ENCODE measurements at regions not wholly inside any gene's neighbourhood (a gene's known extent, or its start where the extent isn't known, plus 50 kb on each side); places are given as distances from the start of the nearest gene placed in this dataset.

GRCh38 chrX:155694649-155695048 is 81.9 kb upstream of the TMLHE start:
- H3K4me1 ChIP-seq (ENCODE audit: insufficient read depth), result no peaks in the 10 kb centered on the region
- TF ChIP-seq EZH2 (IDR thresholded peaks at IDR 0.05; ENCODE audit: borderline replicate concordance), result no peak
- TF ChIP-seq EZH2phosphoT487 (IDR thresholded peaks at IDR 0.05; ENCODE audit: low read depth, severe bottlenecking, unreplicated experiment), result no peak
- TF ChIP-seq CTCF (IDR thresholded peaks at IDR 0.05; ENCODE audit: poor library complexity), result no peak
- H3K9me3 ChIP-seq (ENCODE audit: low read depth), result no peaks in the 10 kb centered on the region
- WGBS (ENCODE audit: low lambda C conversion rate, missing lambda C conversion rate), result 72% methylated on average over 5 of the region's 5 CpGs
- H3K27ac ChIP-seq, result no peak overlapping the region
- H3K36me3 ChIP-seq (replicated peaks; ENCODE audit: insufficient read depth, low read depth), result no peaks in the 10 kb centered on the region
- DNase-seq (ENCODE audit: low spot score), result no peak
- H3K4me2 ChIP-seq, result no peak overlapping the region
- H4K20me1 ChIP-seq (ENCODE audit: insufficient read depth, poor library complexity, severe bottlenecking), result no peaks in the 10 kb centered on the region
- no peak overlapping the region for H3K4me3 ChIP-seq
- H3K79me2 ChIP-seq, result no peaks in the 10 kb centered on the region
- no peak overlapping the region for H2AFZ ChIP-seq
- H3K9me2 ChIP-seq (replicated peaks; ENCODE audit: insufficient read depth), result no peaks in the 10 kb centered on the region
- H3K27me3 ChIP-seq, result no peaks in the 10 kb centered on the region

- Histone ChIP-seq H3K9me3 (ENCODE audit: low read depth) (no peaks in the 10 kb centered on the region), H3K4me3 (no peak overlapping the region), H3K4me1 (ENCODE audit: insufficient read depth) (no peaks in the 10 kb centered on the region), H3K27me3 (no peaks in the 10 kb centered on the region), H3K27ac (no peak overlapping the region), H2AFZ (no peak overlapping the region), H3K4me2 (no peak overlapping the region), H4K20me1 (ENCODE audit: insufficient read depth, poor library complexity, severe bottlenecking) (no peaks in the 10 kb centered on the region), H3K9me2 (replicated peaks; ENCODE audit: insufficient read depth) (no peaks in the 10 kb centered on the region), H3K36me3 (replicated peaks; ENCODE audit: insufficient read depth, low read depth) (no peaks in the 10 kb centered on the region), H3K79me2 (no peaks in the 10 kb centered on the region)
- WGBS (ENCODE audit: low lambda C conversion rate, missing lambda C conversion rate), result 44% methylated on average over 2 of the region's 2 CpGs
- TF ChIP-seq CTCF (IDR thresholded peaks at IDR 0.05; ENCODE audit: poor library complexity) (no peak), EZH2phosphoT487 (IDR thresholded peaks at IDR 0.05; ENCODE audit: low read depth, severe bottlenecking, unreplicated experiment) (no peak), EZH2 (IDR thresholded peaks at IDR 0.05; ENCODE audit: borderline replicate concordance) (no peak)
- no peak for DNase-seq (ENCODE audit: low spot score)
These were observed 70.1 kb upstream of the TMLHE start for GRCh38 chrX:155682834-155683233.

- no peaks in the 10 kb centered on the region for H3K9me3 ChIP-seq (ENCODE audit: low read depth)
- H3K36me3 ChIP-seq (replicated peaks; ENCODE audit: insufficient read depth, low read depth), result no peaks in the 10 kb centered on the region
- H3K4me3 ChIP-seq, result no peak overlapping the region
- TF ChIP-seq EZH2phosphoT487 (IDR thresholded peaks at IDR 0.05; ENCODE audit: low read depth, severe bottlenecking, unreplicated experiment) (no peak), CTCF (IDR thresholded peaks at IDR 0.05; ENCODE audit: poor library complexity) (no peak), EZH2 (IDR thresholded peaks at IDR 0.05; ENCODE audit: borderline replicate concordance) (no peak)
- no peaks in the 10 kb centered on the region for H3K79me2 ChIP-seq
- no peak for DNase-seq (ENCODE audit: low spot score)
- H3K27me3 ChIP-seq, result no peaks in the 10 kb centered on the region
- H3K27ac ChIP-seq, result no peak overlapping the region
- no peaks in the 10 kb centered on the region for H3K9me2 ChIP-seq (replicated peaks; ENCODE audit: insufficient read depth)
- no peak overlapping the region for H3K4me2 ChIP-seq
- 76% methylated on average over 4 of the region's 4 CpGs for WGBS (ENCODE audit: low lambda C conversion rate, missing lambda C conversion rate)
- no peaks in the 10 kb centered on the region for H4K20me1 ChIP-seq (ENCODE audit: insufficient read depth, poor library complexity, severe bottlenecking)
- no peaks in the 10 kb centered on the region for H3K4me1 ChIP-seq (ENCODE audit: insufficient read depth)
- H2AFZ ChIP-seq, result no peak overlapping the region
These were observed 67.0 kb upstream of the TMLHE start for GRCh38 chrX:155679715-155680114.

- Histone ChIP-seq H3K9me3 (ENCODE audit: low read depth) (peaks cover 5% of the 10 kb centered on the region), H3K79me2 (no peaks in the 10 kb centered on the region), H2AFZ (no peak overlapping the region), H3K36me3 (replicated peaks; ENCODE audit: insufficient read depth, low read depth) (no peaks in the 10 kb centered on the region), H3K4me2 (no peak overlapping the region), H3K27ac (no peak overlapping the region), H3K27me3 (no peaks in the 10 kb centered on the region), H3K9me2 (replicated peaks; ENCODE audit: insufficient read depth) (no peaks in the 10 kb centered on the region), H3K4me3 (no peak overlapping the region), H4K20me1 (ENCODE audit: insufficient read depth, poor library complexity, severe bottlenecking) (no peaks in the 10 kb centered on the region), H3K4me1 (ENCODE audit: insufficient read depth) (no peaks in the 10 kb centered on the region)
- TF ChIP-seq EZH2 (IDR thresholded peaks at IDR 0.05; ENCODE audit: borderline replicate concordance), result no peak
- no peak for TF ChIP-seq CTCF (IDR thresholded peaks at IDR 0.05; ENCODE audit: poor library complexity)
- no peak for TF ChIP-seq EZH2phosphoT487 (IDR thresholded peaks at IDR 0.05; ENCODE audit: low read depth, severe bottlenecking, unreplicated experiment)
- DNase-seq (ENCODE audit: low spot score), result no peak
These were observed 60.6 kb upstream of the TMLHE start for GRCh38 chrX:155673338-155673737.

Measured in hepatocyte (in vitro differentiated cells).